Mesenchymal stem cell (in vitro differentiated cells and primary cell): ENCODE measurements at regions not wholly inside any gene's neighbourhood (a gene's known extent, or its start where the extent isn't known, plus 50 kb on each side); places are given as distances from the start of the nearest gene placed in this dataset.

Source experiments
- DNase-seq: peaks from one replicate; pipeline ENCODE4 v3.0.0-alpha.2; 2013
- H2AFZ ChIP-seq: one replicate; pipeline ENCODE4 v1.6.1; 2013; ENCODE audit warnings: low read depth, mild to moderate bottlenecking, control low read depth, inconsistent platforms, low read length, moderate library complexity
- H2AK5ac ChIP-seq: 2 replicates; pipeline ENCODE4 v1.6.1; 2013; ENCODE audit warnings: low read length, moderate library complexity, mild to moderate bottlenecking, inconsistent platforms; ENCODE audit not compliant: severe bottlenecking
- H2BK120ac ChIP-seq: one replicate; pipeline ENCODE4 v1.6.1; 2013; ENCODE audit warnings: low read depth, mild to moderate bottlenecking, inconsistent platforms, low read length, moderate library complexity
- H2BK12ac ChIP-seq, 2 experiments: one replicate each; pipeline ENCODE4 v1.6.1; 2013; ENCODE audit warnings: inconsistent platforms in 2 of 2, low read length in 2 of 2, mild to moderate bottlenecking in 2 of 2, moderate library complexity in 2 of 2, control low read depth in 1 of 2
- H2BK15ac ChIP-seq: one replicate; pipeline ENCODE4 v1.6.1; 2013; ENCODE audit warnings: mild to moderate bottlenecking, low read depth, inconsistent platforms; ENCODE audit not compliant: poor library complexity, severe bottlenecking
- H2BK5ac ChIP-seq: 2 replicates; pipeline ENCODE4 v1.6.1; 2013; ENCODE audit warnings: low read depth, mild to moderate bottlenecking, low read length, control low read depth, inconsistent platforms; ENCODE audit not compliant: poor library complexity, severe bottlenecking
- H3K14ac ChIP-seq, 2 experiments: one replicate each; pipeline ENCODE4 v1.6.1; 2013; ENCODE audit warnings: inconsistent platforms in 2 of 2, low read length in 2 of 2, control low read depth in 1 of 2, mild to moderate bottlenecking in 1 of 2, moderate library complexity in 1 of 2
- H3K18ac ChIP-seq, 2 experiments: one replicate each; pipeline ENCODE4 v1.6.1; 2013; ENCODE audit warnings: inconsistent platforms in 2 of 2, low read length in 2 of 2, control low read depth in 1 of 2, low read depth in 1 of 2, mild to moderate bottlenecking in 1 of 2
- H3K23ac ChIP-seq, 2 experiments: one replicate each; pipeline ENCODE4 v1.6.1; 2013; ENCODE audit warnings: inconsistent platforms in 2 of 2, low read length in 2 of 2, mild to moderate bottlenecking in 2 of 2, moderate library complexity in 2 of 2, control low read depth in 1 of 2
- H3K27ac ChIP-seq: 2 replicates; pipeline ENCODE4 v1.5.1; 2013; ENCODE audit warnings: mild to moderate bottlenecking, moderate library complexity, low read length, control low read depth, inconsistent platforms; ENCODE audit not compliant: poor library complexity, severe bottlenecking
- H3K27me3 ChIP-seq, 2 experiments: 2 replicates each; pipeline versions ENCODE4 v1.6.1 to v1.7.0; 2013; ENCODE audit warnings: low read length in 2 of 2, mild to moderate bottlenecking in 2 of 2, moderate library complexity in 2 of 2, control low read depth in 1 of 2, inconsistent platforms in 1 of 2; ENCODE audit not compliant: control insufficient read depth in 1 of 2, insufficient read depth in 1 of 2
- H3K36me3 ChIP-seq, 2 experiments: 2 replicates each; pipeline versions ENCODE4 v1.6.1 to v1.7.0; 2013; ENCODE audit warnings: low read length in 2 of 2, control low read depth in 1 of 2, inconsistent platforms in 1 of 2, low read depth in 1 of 2, mild to moderate bottlenecking in 1 of 2; ENCODE audit not compliant: insufficient read depth in 2 of 2, control insufficient read depth in 1 of 2
- H3K4ac ChIP-seq, 2 experiments: one replicate each; pipeline ENCODE4 v1.6.1; 2013; ENCODE audit warnings: inconsistent platforms in 2 of 2, low read length in 2 of 2, mild to moderate bottlenecking in 2 of 2, moderate library complexity in 2 of 2, control low read depth in 1 of 2, low read depth in 1 of 2
- H3K4me1 ChIP-seq: 2 replicates; pipeline ENCODE4 v1.6.1; 2013; ENCODE audit warnings: low read depth, low read length, control low read depth; ENCODE audit not compliant: control insufficient read depth, insufficient read depth
- H3K4me2 ChIP-seq: 2 replicates; pipeline ENCODE4 v1.6.1; 2013; ENCODE audit warnings: low read length, mild to moderate bottlenecking, inconsistent platforms; ENCODE audit not compliant: poor library complexity, severe bottlenecking
- H3K4me3 ChIP-seq, 2 experiments: 2 replicates each; pipeline versions ENCODE4 v1.5.1 to v1.7.0; 2013; ENCODE audit warnings: low read length in 2 of 2, mild to moderate bottlenecking in 2 of 2, control low read depth in 1 of 2, low read depth in 1 of 2; ENCODE audit not compliant: insufficient read depth in 1 of 2
- H3K79me1 ChIP-seq: replicated peaks from 2 replicates; pipeline ENCODE4 v1.6.1; 2013; ENCODE audit warnings: mild to moderate bottlenecking, control low read depth, low read length, inconsistent platforms; ENCODE audit not compliant: poor library complexity, severe bottlenecking
- H3K9ac ChIP-seq: 2 replicates; pipeline ENCODE4 v1.7.0; 2013; ENCODE audit warnings: mild to moderate bottlenecking, low read length, moderate library complexity
- H3K9me3 ChIP-seq: 2 replicates; pipeline ENCODE4 v1.7.0; 2013; ENCODE audit warnings: mild to moderate bottlenecking, low read length; ENCODE audit not compliant: control insufficient read depth
- H4K8ac ChIP-seq: one replicate; pipeline ENCODE4 v1.6.1; 2013; ENCODE audit warnings: inconsistent platforms, mild to moderate bottlenecking, low read length, moderate library complexity
- H4K91ac ChIP-seq: one replicate; pipeline ENCODE4 v1.6.1; 2013; ENCODE audit warnings: mild to moderate bottlenecking, low read length, inconsistent platforms
- WGBS: methylation state at CpG from one replicate; pipeline ENCODE4 v1.1.7; 2013; ENCODE audit warnings: mixed read lengths; 5-methylcytosine and 5-hydroxymethylcytosine counted together

- Histone ChIP-seq H3K9ac (no peak overlapping the region), H2BK15ac (no peak overlapping the region), H4K91ac (no peak overlapping the region), H2BK12ac (no peak overlapping the region), H3K4me1 (no peaks in the 10 kb centered on the region), H3K18ac (no peak overlapping the region), H3K27me3 (peaks cover 0 to 2% of the 10 kb centered on the region in 2 experiments), H4K8ac (no peak overlapping the region), H3K23ac (no peak overlapping the region), H3K27ac (no peak overlapping the region), H3K4me3 (no peak overlapping the region), H2BK120ac (no peak overlapping the region), H3K79me1 (no peaks in the 10 kb centered on the region), H3K14ac (no peak overlapping the region), H3K9me3 (no peaks in the 10 kb centered on the region), H2BK5ac (no peak overlapping the region), H3K36me3 (no peaks in the 10 kb centered on the region), H3K4ac (no peak overlapping the region), H2AK5ac (no peak overlapping the region), H3K4me2 (no peak overlapping the region), H2AFZ (no peak overlapping the region)
- DNase-seq = no peak
- 89% methylated on average over 8 of the region's 8 CpGs for WGBS
These were observed 252.7 kb downstream of the NEBL start for GRCh38 chr10:20644421-20644820.

GRCh38 chr10:20641605-20642004, 255.5 kb downstream of the NEBL start:
- 90% methylated on average over 2 of the region's 4 CpGs for WGBS
- no peaks in the 10 kb centered on the region for H3K36me3 ChIP-seq
- no peak overlapping the region for H3K4me3 ChIP-seq

GRCh38 chr10:20635570-20635969, 261.5 kb downstream of the NEBL start:
- H3K36me3 ChIP-seq = no peaks in the 10 kb centered on the region
- H2BK120ac ChIP-seq = no peak overlapping the region
- H3K4me2 ChIP-seq = no peak overlapping the region
- no peaks in the 10 kb centered on the region for H3K4me1 ChIP-seq
- H4K8ac ChIP-seq = no peak overlapping the region
- no peak overlapping the region for H2BK12ac ChIP-seq
- H3K14ac ChIP-seq = no peak overlapping the region
- H3K23ac ChIP-seq = no peak overlapping the region
- H3K27me3 ChIP-seq = peaks cover 0 to 2% of the 10 kb centered on the region in 2 experiments
- no peak for DNase-seq
- peaks cover 7% of the 10 kb centered on the region for H3K9me3 ChIP-seq
- no peaks in the 10 kb centered on the region for H3K79me1 ChIP-seq
- no peak overlapping the region for H2BK15ac ChIP-seq
- no peak overlapping the region for H3K27ac ChIP-seq
- H3K4ac ChIP-seq = no peak overlapping the region
- no peak overlapping the region for H2AK5ac ChIP-seq
- H2AFZ ChIP-seq = no peak overlapping the region
- no peak overlapping the region for H3K9ac ChIP-seq
- H3K4me3 ChIP-seq = no peak overlapping the region
- H4K91ac ChIP-seq = no peak overlapping the region
- H2BK5ac ChIP-seq = no peak overlapping the region
- no peak overlapping the region for H3K18ac ChIP-seq

More at GRCh38 chr10:20641605-20642004, 255.5 kb downstream of the NEBL start:
- no peak overlapping the region for H2BK15ac ChIP-seq
- H3K4me1 ChIP-seq = no peaks in the 10 kb centered on the region
- no peak overlapping the region for H2AK5ac ChIP-seq
- DNase-seq = no peak
- H3K79me1 ChIP-seq = no peaks in the 10 kb centered on the region
- H2BK120ac ChIP-seq = no peak overlapping the region
- no peak overlapping the region for H3K4me2 ChIP-seq
- no peak overlapping the region for H2AFZ ChIP-seq
- no peak overlapping the region for H3K4ac ChIP-seq
- peaks cover 0 to 2% of the 10 kb centered on the region in 2 experiments for H3K27me3 ChIP-seq
- H2BK12ac ChIP-seq = no peak overlapping the region
- H2BK5ac ChIP-seq = no peak overlapping the region
- H3K9me3 ChIP-seq = peaks cover 5% of the 10 kb centered on the region
- H3K18ac ChIP-seq = no peak overlapping the region
- H4K91ac ChIP-seq = no peak overlapping the region
- H4K8ac ChIP-seq = no peak overlapping the region
- H3K9ac ChIP-seq = no peak overlapping the region
- H3K27ac ChIP-seq = no peak overlapping the region
- H3K14ac ChIP-seq = no peak overlapping the region
- no peak overlapping the region for H3K23ac ChIP-seq

GRCh38 chr10:20634839-20635238, 262.3 kb downstream of the NEBL start:
- peak; percentile 18 for DNase-seq
- Histone ChIP-seq H2BK12ac (no peak overlapping the region), H3K23ac (no peak overlapping the region), H3K14ac (no peak overlapping the region), H2BK5ac (no peak overlapping the region), H3K27ac (no peak overlapping the region), H3K79me1 (no peaks in the 10 kb centered on the region), H3K4me2 (no peak overlapping the region), H3K4me1 (no peaks in the 10 kb centered on the region), H4K91ac (no peak overlapping the region), H3K27me3 (no peaks in the 10 kb centered on the region), H2BK15ac (no peak overlapping the region), H3K36me3 (no peaks in the 10 kb centered on the region), H2AFZ (no peak overlapping the region), H3K4me3 (no peak overlapping the region), H2BK120ac (no peak overlapping the region), H3K4ac (no peak overlapping the region), H2AK5ac (no peak overlapping the region), H3K18ac (no peak overlapping the region), H3K9me3 (peaks cover 7% of the 10 kb centered on the region), H3K9ac (no peak overlapping the region), H4K8ac (no peak overlapping the region)
- WGBS = 13% methylated on average over 4 of the region's 4 CpGs
